ENCODE measurements at regions not wholly inside any gene's neighbourhood (a gene's known extent, or its start where the extent isn't known, plus 50 kb on each side); places are given as distances from the start of the nearest gene placed in this dataset.

DNA sequence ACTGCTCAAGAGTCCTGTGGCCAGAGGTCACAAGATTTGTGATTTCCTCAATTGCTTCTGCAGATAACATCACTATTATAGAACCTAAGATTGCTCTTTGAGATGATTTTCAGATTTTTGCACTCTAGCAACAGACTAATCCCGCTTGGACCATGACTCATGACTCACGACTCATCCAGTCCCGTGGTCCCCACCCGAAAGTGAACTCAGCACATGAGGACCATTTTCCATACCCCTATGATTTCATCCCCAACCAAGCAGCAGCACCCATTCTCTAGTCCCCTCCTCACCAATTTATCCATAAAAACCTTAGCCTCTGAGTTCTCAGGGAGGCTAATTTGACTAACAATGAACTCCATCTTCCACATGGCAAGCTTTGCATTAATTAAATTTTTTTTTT is 106.3 kb upstream of the ALCAM start:
- no peak overlapping the region for H3K4me2 ChIP-seq (ENCODE audit: insufficient read depth, low read length)
- no peak overlapping the region for H2AFZ ChIP-seq (ENCODE audit: low read depth, low read length)
- no peaks in the 10 kb centered on the region for H3K4me1 ChIP-seq (ENCODE audit: insufficient read depth, low read length)
- no peak overlapping the region for H3K9ac ChIP-seq (ENCODE audit: low read depth, low read length)
- no peak overlapping the region for H3K27ac ChIP-seq (ENCODE audit: low read length)
- no peak for DNase-seq
- no peak overlapping the region for H3K4me3 ChIP-seq (ENCODE audit: low read depth in 1 of 2, low read length in 2 of 2)
- no peaks in the 10 kb centered on the region for H3K79me2 ChIP-seq (ENCODE audit: insufficient read depth, low read length)
- H3K36me3 ChIP-seq (ENCODE audit: insufficient read depth, low read length) = no peaks in the 10 kb centered on the region
- no peak for TF ChIP-seq CTCF (IDR thresholded peaks at IDR 0.05; ENCODE audit: borderline replicate concordance, extremely low read depth, low read length, poor library complexity, severe bottlenecking)
- TF ChIP-seq EZH2 (IDR thresholded peaks at IDR 0.05; ENCODE audit: borderline replicate concordance, low read depth, low read length, severe bottlenecking) = no peak
- H4K20me1 ChIP-seq (ENCODE audit: insufficient read depth, low read length) = no peaks in the 10 kb centered on the region
- no peaks in the 10 kb centered on the region for H3K27me3 ChIP-seq (ENCODE audit: insufficient read depth, low read length, poor library complexity)
- no peak for ATAC-seq (ENCODE audit: insufficient read depth, low read depth)
- no peaks in the 10 kb centered on the region for H3K9me3 ChIP-seq (ENCODE audit: insufficient read depth, low read length, severe bottlenecking)

GRCh38 chr3:105274536-105274935 is 92.2 kb upstream of the ALCAM start:
- no peak overlapping the region for H3K9ac ChIP-seq (ENCODE audit: low read depth, low read length)
- DNase-seq (no peak), ATAC-seq (ENCODE audit: insufficient read depth, low read depth) (no peak)
- H3K9me3 ChIP-seq (ENCODE audit: insufficient read depth, low read length, severe bottlenecking) = no peaks in the 10 kb centered on the region
- no peak for TF ChIP-seq EZH2 (IDR thresholded peaks at IDR 0.05; ENCODE audit: borderline replicate concordance, low read depth, low read length, severe bottlenecking)
- no peak for TF ChIP-seq CTCF (IDR thresholded peaks at IDR 0.05; ENCODE audit: borderline replicate concordance, extremely low read depth, low read length, poor library complexity, severe bottlenecking)
- no peaks in the 10 kb centered on the region for H3K36me3 ChIP-seq (ENCODE audit: insufficient read depth, low read length)
- H3K4me2 ChIP-seq (ENCODE audit: insufficient read depth, low read length) = no peak overlapping the region
- no peaks in the 10 kb centered on the region for H3K27me3 ChIP-seq (ENCODE audit: insufficient read depth, low read length, poor library complexity)
- H4K20me1 ChIP-seq (ENCODE audit: insufficient read depth, low read length) = no peaks in the 10 kb centered on the region
- H3K27ac ChIP-seq (ENCODE audit: low read length) = no peak overlapping the region
- H3K4me1 ChIP-seq (ENCODE audit: insufficient read depth, low read length) = no peaks in the 10 kb centered on the region
- no peaks in the 10 kb centered on the region for H3K79me2 ChIP-seq (ENCODE audit: insufficient read depth, low read length)
- no peak overlapping the region for H3K4me3 ChIP-seq (ENCODE audit: low read depth in 1 of 2, low read length in 2 of 2)
- no peak overlapping the region for H2AFZ ChIP-seq (ENCODE audit: low read depth, low read length)

DNA sequence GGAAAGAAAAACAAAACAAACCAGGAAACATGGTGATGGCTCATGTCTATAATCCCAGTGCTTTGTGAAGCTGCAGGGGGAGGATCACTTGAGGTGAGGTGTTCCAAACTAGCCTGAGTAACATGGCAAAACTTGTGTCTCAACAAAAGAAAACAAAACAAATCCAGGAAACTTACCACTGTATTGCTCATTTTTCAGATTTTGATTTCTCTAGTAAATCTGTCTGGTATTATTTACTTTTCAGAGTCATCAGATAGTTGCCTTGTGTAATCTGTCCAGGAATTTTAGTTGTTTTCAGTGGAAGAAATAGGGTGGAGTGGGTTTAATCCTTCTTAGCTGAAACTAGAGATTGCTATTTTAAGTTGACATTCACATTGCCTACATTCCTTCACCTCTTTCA is 91.8 kb upstream of the ALCAM start:
- Histone ChIP-seq H3K9me3 (ENCODE audit: insufficient read depth, low read length, severe bottlenecking) (no peaks in the 10 kb centered on the region), H3K4me1 (ENCODE audit: insufficient read depth, low read length) (no peaks in the 10 kb centered on the region), H3K79me2 (ENCODE audit: insufficient read depth, low read length) (no peaks in the 10 kb centered on the region), H3K27ac (ENCODE audit: low read length) (no peak overlapping the region), H3K9ac (ENCODE audit: low read depth, low read length) (no peak overlapping the region), H3K27me3 (ENCODE audit: insufficient read depth, low read length, poor library complexity) (no peaks in the 10 kb centered on the region), H3K36me3 (ENCODE audit: insufficient read depth, low read length) (no peaks in the 10 kb centered on the region), H3K4me2 (ENCODE audit: insufficient read depth, low read length) (no peak overlapping the region), H2AFZ (ENCODE audit: low read depth, low read length) (no peak overlapping the region), H4K20me1 (ENCODE audit: insufficient read depth, low read length) (no peaks in the 10 kb centered on the region), H3K4me3 (ENCODE audit: low read depth in 1 of 2, low read length in 2 of 2) (no peak overlapping the region)
- DNase-seq (no peak), ATAC-seq (ENCODE audit: insufficient read depth, low read depth) (no peak)
- TF ChIP-seq EZH2 (IDR thresholded peaks at IDR 0.05; ENCODE audit: borderline replicate concordance, low read depth, low read length, severe bottlenecking) (no peak), CTCF (IDR thresholded peaks at IDR 0.05; ENCODE audit: borderline replicate concordance, extremely low read depth, low read length, poor library complexity, severe bottlenecking) (no peak)

DNA sequence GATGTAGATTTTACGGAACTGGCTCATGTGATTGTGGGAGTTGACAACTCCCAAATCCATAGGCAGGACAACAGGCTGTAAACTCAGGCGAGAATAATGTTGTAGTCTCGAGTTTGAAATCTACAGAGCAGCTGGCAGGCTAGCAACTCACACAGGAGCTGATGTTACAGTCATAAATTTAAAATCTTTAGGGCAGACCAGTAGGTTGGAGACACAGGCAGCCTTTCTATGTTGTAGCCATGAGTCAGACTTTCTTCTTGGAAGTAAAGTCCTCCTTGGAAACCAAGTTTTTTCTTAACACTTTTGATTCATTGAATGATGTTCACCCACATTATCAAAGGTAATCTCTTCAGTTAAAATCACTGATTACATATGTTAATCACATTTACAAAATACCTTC is 89.1 kb upstream of the ALCAM start:
- Histone ChIP-seq H3K36me3 (ENCODE audit: insufficient read depth, low read length) (no peaks in the 10 kb centered on the region), H3K4me1 (ENCODE audit: insufficient read depth, low read length) (no peaks in the 10 kb centered on the region), H3K79me2 (ENCODE audit: insufficient read depth, low read length) (no peaks in the 10 kb centered on the region), H3K9me3 (ENCODE audit: insufficient read depth, low read length, severe bottlenecking) (no peaks in the 10 kb centered on the region), H3K27me3 (ENCODE audit: insufficient read depth, low read length, poor library complexity) (no peaks in the 10 kb centered on the region), H3K27ac (ENCODE audit: low read length) (no peak overlapping the region), H3K4me3 (ENCODE audit: low read depth in 1 of 2, low read length in 2 of 2) (no peak overlapping the region), H2AFZ (ENCODE audit: low read depth, low read length) (no peak overlapping the region), H4K20me1 (ENCODE audit: insufficient read depth, low read length) (no peaks in the 10 kb centered on the region), H3K9ac (ENCODE audit: low read depth, low read length) (no peak overlapping the region), H3K4me2 (ENCODE audit: insufficient read depth, low read length) (no peak overlapping the region)
- DNase-seq (no peak), ATAC-seq (ENCODE audit: insufficient read depth, low read depth) (no peak)
- TF ChIP-seq EZH2 (IDR thresholded peaks at IDR 0.05; ENCODE audit: borderline replicate concordance, low read depth, low read length, severe bottlenecking) = no peak
- no peak for TF ChIP-seq CTCF (IDR thresholded peaks at IDR 0.05; ENCODE audit: borderline replicate concordance, extremely low read depth, low read length, poor library complexity, severe bottlenecking)
